Natural killer cell (primary cell): ENCODE measurements at regions not wholly inside any gene's neighbourhood (a gene's known extent, or its start where the extent isn't known, plus 50 kb on each side); places are given as distances from the start of the nearest gene placed in this dataset.
"Not testable (repeated sequence)": the region's sequence is repeated elsewhere in the genome, so short reads cannot be mapped to it uniquely, and the experiment has no call there.

Experiments used
- ATAC-seq, 3 donors: fragments of 150-1000 bp in 2 of 3; fragments of 200-7000 bp in 1 of 3; cut with Tn5 transposase; 1 replicate in 1 of 3; 2 replicates in 2 of 3; pipeline ENCODE4 v1.10.0; 2021; ENCODE audit warnings: mild to moderate bottlenecking in 2 of 3, moderate library complexity in 2 of 3
- DNase-seq, 2 donors: peaks; one replicate each; pipeline versions ENCODE4 v3.0.0 to v3.0.0-alpha.2; 2013 to 2021; ENCODE audit warnings: mixed read lengths in 1 of 2
- H3K27ac ChIP-seq: one replicate; pipeline ENCODE4 v1.5.1; 2013; ENCODE audit warnings: mild to moderate bottlenecking, low read length
- H3K27me3 ChIP-seq: one replicate; pipeline ENCODE4 v1.6.1; 2013; ENCODE audit warnings: low read length; ENCODE audit not compliant: control insufficient read depth, insufficient read depth
- H3K36me3 ChIP-seq: one replicate; pipeline ENCODE4 v1.6.1; 2013; ENCODE audit warnings: low read length; ENCODE audit not compliant: control insufficient read depth, insufficient read depth
- H3K4me1 ChIP-seq: one replicate; pipeline ENCODE4 v1.6.1; 2013; ENCODE audit warnings: low read length; ENCODE audit not compliant: control insufficient read depth, insufficient read depth
- H3K4me3 ChIP-seq: one replicate; pipeline ENCODE4 v1.5.1; 2013; ENCODE audit warnings: low read length
- H3K9me3 ChIP-seq: one replicate; pipeline ENCODE4 v1.6.1; 2013; ENCODE audit warnings: low read length; ENCODE audit not compliant: control insufficient read depth, insufficient read depth
- H3K27ac Mint-ChIP-seq, 2 donors: one replicate each; pipeline ENCODE4 v1.8.0; 2022; ENCODE audit warnings: mild to moderate bottlenecking in 2 of 2, mixed read lengths in 2 of 2, moderate library complexity in 1 of 2
- H3K27me3 Mint-ChIP-seq, 2 donors: one replicate each; pipeline ENCODE4 v1.8.0; 2022; ENCODE audit warnings: low read depth in 2 of 2, mixed read lengths in 2 of 2
- H3K36me3 Mint-ChIP-seq: one replicate; pipeline ENCODE4 v1.8.0; 2022; ENCODE audit warnings: mixed read lengths
- H3K4me1 Mint-ChIP-seq, 2 donors: one replicate each; pipeline ENCODE4 v1.8.0; 2022; ENCODE audit warnings: mixed read lengths in 2 of 2
- H3K4me3 Mint-ChIP-seq: one replicate; pipeline ENCODE4 v1.8.0; 2022; ENCODE audit warnings: mild to moderate bottlenecking, moderate library complexity, mixed read lengths
- H3K9me3 Mint-ChIP-seq, 2 donors: one replicate each; pipeline ENCODE4 v1.8.0; 2022; ENCODE audit warnings: mixed read lengths in 2 of 2
- WGBS: methylation state at CpG from one replicate; pipeline ENCODE4 v1.1.7; 2013; ENCODE audit warnings: missing lambda C conversion rate; ENCODE audit not compliant: insufficient coverage; 5-methylcytosine and 5-hydroxymethylcytosine counted together
- intact Hi-C: fragments of 100-400 bp; cut with micrococcal nuclease; formaldehyde crosslinking; loops from one replicate; pipeline ENCODE4 v1.14.2; 2022
- TF ChIP-seq, protein P1 (sequence below): fragments of 200-600 bp; IDR thresholded peaks from one replicate; pipeline ENCODE4 v1.8.0; 2022; ENCODE audit warnings: antibody characterized with exemption

DNA sequence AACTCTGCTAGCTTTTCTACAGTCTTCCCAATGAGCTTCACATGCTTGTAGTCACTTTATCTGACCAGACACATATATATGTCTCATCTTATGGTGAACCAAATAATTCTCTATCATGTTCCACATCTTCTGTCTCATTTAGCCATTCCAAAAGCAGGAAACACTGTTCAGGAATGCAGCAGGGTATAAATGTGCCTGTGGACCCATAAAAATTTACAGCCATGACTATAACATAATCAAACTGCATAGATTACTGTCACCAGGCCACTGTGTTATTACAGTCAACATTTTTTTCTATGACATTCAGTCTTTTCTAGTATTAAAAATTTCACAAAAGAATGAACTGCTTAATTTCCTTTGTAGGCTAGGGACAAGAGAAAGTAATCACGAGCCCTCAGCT, 170.0 kb upstream of the NPY2R start:
- no peaks in the 10 kb centered on the region for H3K36me3 ChIP-seq
- H3K27me3 ChIP-seq, result no peaks in the 10 kb centered on the region
- Mint-ChIP-seq H3K4me1 (no peaks in the 10 kb centered on the region), H3K9me3 (peaks cover 0 to 6% of the 10 kb centered on the region in 2 donors), H3K4me3 (no peak overlapping the region), H3K27ac (no peak overlapping the region), H3K36me3 (no peaks in the 10 kb centered on the region), H3K27me3 (no peaks in the 10 kb centered on the region)
- DNase-seq, result no peak
- H3K9me3 ChIP-seq, result no peaks in the 10 kb centered on the region
- H3K4me3 ChIP-seq, result no peak overlapping the region
- TF ChIP-seq, protein P1, sequence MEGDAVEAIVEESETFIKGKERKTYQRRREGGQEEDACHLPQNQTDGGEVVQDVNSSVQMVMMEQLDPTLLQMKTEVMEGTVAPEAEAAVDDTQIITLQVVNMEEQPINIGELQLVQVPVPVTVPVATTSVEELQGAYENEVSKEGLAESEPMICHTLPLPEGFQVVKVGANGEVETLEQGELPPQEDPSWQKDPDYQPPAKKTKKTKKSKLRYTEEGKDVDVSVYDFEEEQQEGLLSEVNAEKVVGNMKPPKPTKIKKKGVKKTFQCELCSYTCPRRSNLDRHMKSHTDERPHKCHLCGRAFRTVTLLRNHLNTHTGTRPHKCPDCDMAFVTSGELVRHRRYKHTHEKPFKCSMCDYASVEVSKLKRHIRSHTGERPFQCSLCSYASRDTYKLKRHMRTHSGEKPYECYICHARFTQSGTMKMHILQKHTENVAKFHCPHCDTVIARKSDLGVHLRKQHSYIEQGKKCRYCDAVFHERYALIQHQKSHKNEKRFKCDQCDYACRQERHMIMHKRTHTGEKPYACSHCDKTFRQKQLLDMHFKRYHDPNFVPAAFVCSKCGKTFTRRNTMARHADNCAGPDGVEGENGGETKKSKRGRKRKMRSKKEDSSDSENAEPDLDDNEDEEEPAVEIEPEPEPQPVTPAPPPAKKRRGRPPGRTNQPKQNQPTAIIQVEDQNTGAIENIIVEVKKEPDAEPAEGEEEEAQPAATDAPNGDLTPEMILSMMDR, result no peak
- no peaks in the 10 kb centered on the region for H3K4me1 ChIP-seq
- no CpG with 5 or more reads among the region's 1 CpG for WGBS
- H3K27ac ChIP-seq, result no peak overlapping the region
- ATAC-seq, result no peak
- intact Hi-C loops, result no loop called here

DNA sequence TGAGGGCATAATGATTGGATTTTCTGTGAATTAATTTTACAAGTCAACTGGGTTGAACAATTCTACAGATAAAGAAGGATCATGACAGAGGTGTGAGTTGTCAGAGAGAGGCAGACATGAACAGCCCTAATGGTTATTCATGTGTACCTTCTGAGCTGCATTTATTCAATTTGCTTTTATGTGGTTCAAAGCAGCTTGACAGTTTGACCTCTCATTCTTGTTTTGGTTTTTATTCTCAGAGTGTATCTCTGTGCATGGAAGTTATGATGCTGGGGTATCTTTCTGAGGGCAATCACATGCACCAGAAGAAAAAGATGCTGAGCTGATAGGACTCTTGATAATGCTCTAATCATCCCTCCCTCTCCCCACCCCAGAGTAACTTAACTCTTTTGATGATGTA, 169.3 kb upstream of the NPY2R start:
- Histone ChIP-seq H3K9me3 (no peaks in the 10 kb centered on the region), H3K27me3 (no peaks in the 10 kb centered on the region), H3K4me1 (no peaks in the 10 kb centered on the region), H3K27ac (no peak overlapping the region), H3K4me3 (no peak overlapping the region), H3K36me3 (no peaks in the 10 kb centered on the region)
- intact Hi-C loops, result no loop called here
- no peak for ATAC-seq
- TF ChIP-seq, protein P1, result no peak
- no peak for DNase-seq
- Mint-ChIP-seq H3K27me3 (no peaks in the 10 kb centered on the region), H3K4me3 (no peak overlapping the region), H3K27ac (no peak overlapping the region), H3K36me3 (no peaks in the 10 kb centered on the region), H3K9me3 (peaks cover 0 to 3% of the 10 kb centered on the region in 2 donors), H3K4me1 (no peaks in the 10 kb centered on the region)

DNA sequence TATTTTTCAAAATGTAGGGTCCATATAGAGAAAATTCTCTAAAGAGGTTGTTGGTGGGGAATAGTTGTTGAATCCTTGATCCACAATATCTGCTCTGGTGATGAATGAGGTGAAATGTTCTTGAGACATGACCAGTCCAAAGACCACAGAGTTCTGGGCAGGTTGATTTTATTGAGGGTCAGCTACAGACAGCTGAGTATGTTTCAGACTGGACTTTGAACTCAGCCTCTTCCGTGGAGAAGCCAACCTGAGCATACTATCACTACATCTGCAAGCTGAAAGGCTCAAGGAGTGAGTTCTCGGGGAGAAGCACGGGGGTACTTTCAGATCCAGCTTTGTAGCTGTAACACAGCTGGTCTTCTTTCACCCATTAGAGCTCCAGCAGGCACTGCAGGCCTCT, 168.4 kb upstream of the NPY2R start:
- Mint-ChIP-seq H3K9me3 (peaks cover 0 to 1% of the 10 kb centered on the region in 2 donors), H3K27ac (no peak overlapping the region), H3K27me3 (no peaks in the 10 kb centered on the region), H3K4me1 (no peaks in the 10 kb centered on the region), H3K36me3 (no peaks in the 10 kb centered on the region), H3K4me3 (no peak overlapping the region)
- intact Hi-C loops, result no loop called here
- no peaks in the 10 kb centered on the region for H3K9me3 ChIP-seq
- H3K27me3 ChIP-seq, result no peaks in the 10 kb centered on the region
- WGBS, result 94% methylated on average over 3 of the region's 3 CpGs
- H3K27ac ChIP-seq, result no peak overlapping the region
- ATAC-seq (no peak), DNase-seq (no peak)
- H3K36me3 ChIP-seq, result no peaks in the 10 kb centered on the region
- H3K4me1 ChIP-seq, result no peaks in the 10 kb centered on the region
- no peak overlapping the region for H3K4me3 ChIP-seq
- TF ChIP-seq, protein P1, result no peak

DNA sequence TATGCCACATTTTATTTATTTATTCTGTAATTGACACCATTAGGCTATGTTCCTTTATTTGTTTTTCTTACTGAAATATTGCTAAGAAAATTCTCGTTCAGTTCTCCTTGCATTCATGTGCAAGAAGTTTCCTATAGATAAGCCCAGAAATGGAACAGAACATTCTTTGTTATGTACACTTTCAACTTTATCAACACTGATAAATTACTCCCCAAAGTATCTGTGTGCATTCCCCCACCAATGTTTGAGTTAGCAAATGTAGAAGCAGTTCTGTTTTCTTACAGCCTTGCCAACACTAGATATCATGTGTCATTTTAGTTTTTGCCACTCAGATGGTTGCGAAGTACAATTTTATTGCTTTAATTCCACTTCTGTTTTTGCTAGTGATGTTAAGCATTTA, 166.4 kb upstream of the NPY2R start:
- H3K4me1 ChIP-seq, result no peaks in the 10 kb centered on the region
- no peaks in the 10 kb centered on the region for H3K27me3 ChIP-seq
- intact Hi-C loops, result no loop called here
- Mint-ChIP-seq H3K4me3 (no peak overlapping the region), H3K27me3 (no peaks in the 10 kb centered on the region), H3K27ac (no peak overlapping the region), H3K36me3 (no peaks in the 10 kb centered on the region), H3K4me1 (no peaks in the 10 kb centered on the region), H3K9me3 (no peaks in the 10 kb centered on the region)
- DNase-seq (no peak), ATAC-seq (no peak)
- no peak overlapping the region for H3K27ac ChIP-seq
- H3K36me3 ChIP-seq, result no peaks in the 10 kb centered on the region
- TF ChIP-seq, protein P1, result no peak
- no peaks in the 10 kb centered on the region for H3K9me3 ChIP-seq
- no peak overlapping the region for H3K4me3 ChIP-seq
- WGBS, result no CpG with 5 or more reads among the region's 2 CpGs

DNA sequence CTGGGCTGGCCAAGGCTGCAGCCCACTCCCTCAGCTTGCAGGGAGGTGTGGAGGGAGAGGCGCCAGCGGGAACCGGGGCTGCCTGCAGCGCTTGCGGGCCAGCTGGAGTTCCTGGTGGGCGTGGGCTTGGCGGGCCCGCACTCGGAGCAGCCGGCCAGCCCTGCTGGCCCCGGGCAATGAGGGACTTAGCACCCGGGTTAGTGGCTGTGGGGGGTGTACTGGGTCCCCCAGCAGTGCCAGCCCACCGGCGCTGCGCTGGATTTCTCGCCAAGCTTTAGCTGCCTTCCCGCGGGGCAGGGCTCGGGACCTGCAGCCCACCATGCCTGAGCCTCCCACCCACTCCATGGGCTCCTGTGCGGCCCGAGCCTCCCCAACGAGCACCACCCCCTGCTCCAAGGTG, 164.2 kb upstream of the NPY2R start:
- H3K4me3 ChIP-seq, H3K36me3 Mint-ChIP-seq, H3K4me3 Mint-ChIP-seq, DNase-seq, H3K27me3 ChIP-seq, H3K4me1 Mint-ChIP-seq, H3K9me3 ChIP-seq, H3K4me1 ChIP-seq, ATAC-seq, H3K9me3 Mint-ChIP-seq, H3K36me3 ChIP-seq, H3K27me3 Mint-ChIP-seq, H3K27ac ChIP-seq, H3K27ac Mint-ChIP-seq, intact Hi-C loops: not testable (repeated sequence)
- 97% methylated on average over 20 of the region's 22 CpGs for WGBS
